ENCODE measurements at regions not wholly inside any gene's neighbourhood (a gene's known extent, or its start where the extent isn't known, plus 50 kb on each side); places are given as distances from the start of the nearest gene placed in this dataset.

DNA sequence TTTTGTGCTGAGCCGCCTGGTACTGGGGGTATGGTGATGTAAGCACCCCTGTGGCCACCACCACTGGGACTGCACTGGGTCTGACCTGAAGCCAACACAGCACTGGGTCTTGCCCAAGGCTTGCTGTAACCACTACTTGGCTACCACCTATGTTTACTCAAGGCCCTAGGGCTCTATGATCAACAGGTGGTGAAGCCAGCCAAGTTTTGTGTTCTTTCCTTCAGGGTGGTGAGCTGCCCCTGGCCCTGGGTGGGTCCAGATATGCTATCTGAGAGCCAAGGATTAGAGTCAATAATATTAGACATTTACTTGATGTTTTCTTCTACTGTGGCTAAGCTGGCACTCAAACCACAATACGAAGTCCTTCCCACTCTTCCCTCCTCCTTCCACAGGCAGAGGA, 55.1 kb upstream of the PAGE4 start:
- no peak overlapping the region for H3K27ac ChIP-seq (ENCODE audit: low read depth, low read length)
- Mint-ChIP-seq H3K4me1 (no peaks in the 10 kb centered on the region), H3K36me3 (ENCODE audit: low read depth) (no peaks in the 10 kb centered on the region), H3K4me3 (no peak overlapping the region), H3K27me3 (ENCODE audit: insufficient read depth) (peaks cover 3% of the 10 kb centered on the region), H3K27ac (no peak overlapping the region), H3K9me3 (peaks cover 57% of the 10 kb centered on the region)
- H3K9me3 ChIP-seq (ENCODE audit: control insufficient read depth, low read length), result no peaks in the 10 kb centered on the region
- H3K36me3 ChIP-seq (ENCODE audit: control insufficient read depth, insufficient read depth, low read length), result no peaks in the 10 kb centered on the region
- no peak overlapping the region for H3K4me3 ChIP-seq (ENCODE audit: low read length)
- TF ChIP-seq CTCF (conservative IDR thresholded peaks at IDR 0.05), result no peak
- no peaks in the 10 kb centered on the region for H3K4me1 ChIP-seq (ENCODE audit: control insufficient read depth, insufficient read depth, low read length)
- H3K9ac ChIP-seq (ENCODE audit: extremely low read depth, low read length, poor library complexity, severe bottlenecking), result no peak overlapping the region
- WGBS, 2 experiments (ENCODE audit: insufficient coverage in 1 of 2, insufficient read length in 1 of 2), result 89% methylated on average over 2 of the region's 2 CpGs; no CpG with 5 or more reads in 1 of the 2 experiments
- no peak for DNase-seq
- H3K27me3 ChIP-seq (ENCODE audit: control insufficient read depth, insufficient read depth, low read length, poor library complexity, severe bottlenecking), result no peaks in the 10 kb centered on the region

DNA sequence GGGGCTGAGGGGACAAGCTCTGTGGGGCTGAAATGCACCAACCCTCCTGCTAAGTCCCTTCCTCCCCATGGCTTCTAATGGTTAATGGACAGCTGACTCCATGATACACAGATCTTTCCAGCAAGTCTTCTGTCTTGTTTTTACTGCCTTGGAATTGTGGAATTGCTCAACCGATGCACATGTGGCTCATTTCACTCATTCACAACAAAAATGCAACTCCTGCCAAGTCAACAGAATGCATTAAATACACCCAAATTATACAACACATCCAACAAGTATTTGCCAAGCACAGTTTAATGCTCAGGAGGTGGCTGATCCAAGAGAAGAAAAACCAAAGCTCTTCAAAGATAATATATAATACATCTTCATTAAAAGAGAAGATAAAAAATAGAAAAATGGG, 61.9 kb upstream of the PAGE4 start:
- H3K27ac Mint-ChIP-seq, result no peak overlapping the region
- peaks cover 4% of the 10 kb centered on the region for H3K27me3 Mint-ChIP-seq (ENCODE audit: insufficient read depth)
- WGBS, 2 experiments (ENCODE audit: insufficient coverage in 1 of 2, insufficient read length in 1 of 2), result 88% methylated on average over 1 of the region's 1 CpG; no CpG with 5 or more reads in 1 of the 2 experiments
- no peak for TF ChIP-seq CTCF (conservative IDR thresholded peaks at IDR 0.05)
- no peak overlapping the region for H3K4me3 ChIP-seq (ENCODE audit: low read length)
- peaks cover 50% of the 10 kb centered on the region for H3K9me3 Mint-ChIP-seq
- H3K4me3 Mint-ChIP-seq, result no peak overlapping the region
- H3K4me1 Mint-ChIP-seq, result no peaks in the 10 kb centered on the region
- no peak overlapping the region for H3K9ac ChIP-seq (ENCODE audit: extremely low read depth, low read length, poor library complexity, severe bottlenecking)
- no peaks in the 10 kb centered on the region for H3K9me3 ChIP-seq (ENCODE audit: control insufficient read depth, low read length)
- H3K27ac ChIP-seq (ENCODE audit: low read depth, low read length), result no peak overlapping the region
- H3K4me1 ChIP-seq (ENCODE audit: control insufficient read depth, insufficient read depth, low read length), result no peaks in the 10 kb centered on the region
- no peaks in the 10 kb centered on the region for H3K27me3 ChIP-seq (ENCODE audit: control insufficient read depth, insufficient read depth, low read length, poor library complexity, severe bottlenecking)
- H3K36me3 Mint-ChIP-seq (ENCODE audit: low read depth), result no peaks in the 10 kb centered on the region
- H3K36me3 ChIP-seq (ENCODE audit: control insufficient read depth, insufficient read depth, low read length), result no peaks in the 10 kb centered on the region
- no peak for DNase-seq

DNA sequence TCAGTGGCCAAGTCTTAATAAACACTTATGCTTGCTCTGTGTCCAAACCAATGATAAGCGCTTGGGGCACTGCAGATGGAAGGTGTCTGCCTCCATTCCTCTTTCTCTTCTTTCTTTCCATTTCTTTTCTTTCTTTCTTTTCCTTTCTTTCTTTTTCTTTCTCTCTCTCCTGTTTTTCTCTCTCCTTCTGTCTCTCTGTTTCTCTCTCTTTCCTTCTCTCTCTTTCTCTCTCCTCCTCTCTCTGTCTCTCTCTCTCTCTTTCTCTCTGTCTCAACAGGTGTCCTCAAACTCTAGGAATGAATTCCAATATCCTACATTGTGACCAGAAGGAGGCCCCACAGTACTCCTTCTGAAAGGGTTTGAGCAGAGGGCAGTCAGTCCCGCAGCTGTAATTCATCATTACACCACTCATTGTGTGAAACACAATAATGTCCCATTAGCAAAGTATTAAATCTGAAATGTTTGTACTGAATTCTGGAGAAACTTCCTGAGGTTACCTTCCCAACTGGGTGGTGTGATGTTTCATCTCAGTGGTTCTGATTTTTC, 66.5 kb upstream of the PAGE1 start:
- Mint-ChIP-seq H3K4me1 (no peaks in the 10 kb centered on the region), H3K36me3 (ENCODE audit: low read depth) (no peaks in the 10 kb centered on the region), H3K27me3 (ENCODE audit: insufficient read depth) (peaks cover 13% of the 10 kb centered on the region), H3K9me3 (peaks cover 58% of the 10 kb centered on the region), H3K27ac (no peak overlapping the region), H3K4me3 (no peak overlapping the region)
- no peak overlapping the region for H3K4me3 ChIP-seq (ENCODE audit: low read length)
- peaks cover 7% of the 10 kb centered on the region for H3K27me3 ChIP-seq (ENCODE audit: control insufficient read depth, insufficient read depth, low read length, poor library complexity, severe bottlenecking)
- no peaks in the 10 kb centered on the region for H3K36me3 ChIP-seq (ENCODE audit: control insufficient read depth, insufficient read depth, low read length)
- no peaks in the 10 kb centered on the region for H3K9me3 ChIP-seq (ENCODE audit: control insufficient read depth, low read length)
- TF ChIP-seq CTCF (conservative IDR thresholded peaks at IDR 0.05), result no peak
- H3K4me1 ChIP-seq (ENCODE audit: control insufficient read depth, insufficient read depth, low read length), result no peaks in the 10 kb centered on the region
- no peak for DNase-seq
- H3K27ac ChIP-seq (ENCODE audit: low read depth, low read length), result no peak overlapping the region
- H3K9ac ChIP-seq (ENCODE audit: extremely low read depth, low read length, poor library complexity, severe bottlenecking), result no peak overlapping the region
- WGBS, 2 experiments (ENCODE audit: insufficient coverage in 1 of 2, insufficient read length in 1 of 2), result 80 to 100% methylated on average over 1 to 2 of the region's 2 CpGs
